ENCODE measurements at regions not wholly inside any gene's neighbourhood (a gene's known extent, or its start where the extent isn't known, plus 50 kb on each side); places are given as distances from the start of the nearest gene placed in this dataset.

- H3K36me3 ChIP-seq (ENCODE audit: control insufficient read depth in 2 of 2, extremely low read depth in 1 of 2, insufficient read depth in 1 of 2, low read length in 1 of 2), result no peaks in the 10 kb centered on the region
- no peaks in the 10 kb centered on the region for H3K27me3 ChIP-seq (replicated peaks in 1 of 2; ENCODE audit: control insufficient read depth in 2 of 2, extremely low read depth in 1 of 2, insufficient read depth in 2 of 2, low read length in 1 of 2)
- H3K4me1 Mint-ChIP-seq, result no peaks in the 10 kb centered on the region
- no peaks in the 10 kb centered on the region for H3K4me1 ChIP-seq (ENCODE audit: control insufficient read depth in 1 of 2, extremely low read depth in 1 of 2, insufficient read depth in 2 of 2, low read length in 2 of 2)
- ChIA-PET POLR2A (no interaction called here), CTCF (no interaction called here)
- H3K27ac Mint-ChIP-seq, result no peak overlapping the region
- no peaks in the 10 kb centered on the region for H3K36me3 Mint-ChIP-seq
- no peaks in the 10 kb centered on the region for H3K9me3 Mint-ChIP-seq
- H3K9me3 ChIP-seq, result no peaks in the 10 kb centered on the region
- H3K4me3 Mint-ChIP-seq, result no peak overlapping the region
- no peak overlapping the region for H3K27ac ChIP-seq (ENCODE audit: low read length)
- WGBS (ENCODE audit: insufficient coverage), result no CpG with 5 or more reads among the region's 4 CpGs
- H3K4me3 ChIP-seq (ENCODE audit: control insufficient read depth in 1 of 2, extremely low read depth in 1 of 2, low read length in 1 of 2), result no peak overlapping the region
- no peak for DNase-seq
- no peak for ATAC-seq (replicated peaks in 1 of 4)
- H3K27me3 Mint-ChIP-seq, result peaks cover 5 to 15% of the 10 kb centered on the region in 2 donors
These were observed 124.7 kb upstream of the SLCO6A1 start for GRCh38 chr5:102623329-102624065.

GRCh38 chr5:102624405-102624804, 125.6 kb upstream of the SLCO6A1 start:
- H3K9me3 ChIP-seq, result no peaks in the 10 kb centered on the region
- H3K4me3 Mint-ChIP-seq, result no peak overlapping the region
- no peaks in the 10 kb centered on the region for H3K4me1 Mint-ChIP-seq
- H3K27me3 ChIP-seq (replicated peaks in 1 of 2; ENCODE audit: control insufficient read depth in 2 of 2, extremely low read depth in 1 of 2, insufficient read depth in 2 of 2, low read length in 1 of 2), result no peaks in the 10 kb centered on the region
- no peaks in the 10 kb centered on the region for H3K36me3 ChIP-seq (ENCODE audit: control insufficient read depth in 2 of 2, extremely low read depth in 1 of 2, insufficient read depth in 1 of 2, low read length in 1 of 2)
- no peak for ATAC-seq (replicated peaks in 1 of 4)
- ChIA-PET POLR2A (no interaction called here), CTCF (no interaction called here)
- WGBS (ENCODE audit: insufficient coverage), result 93% methylated on average over 4 of the region's 6 CpGs
- H3K27me3 Mint-ChIP-seq, result peaks cover 5 to 13% of the 10 kb centered on the region in 2 donors
- no peaks in the 10 kb centered on the region for H3K36me3 Mint-ChIP-seq
- no peaks in the 10 kb centered on the region for H3K4me1 ChIP-seq (ENCODE audit: control insufficient read depth in 1 of 2, extremely low read depth in 1 of 2, insufficient read depth in 2 of 2, low read length in 2 of 2)
- H3K27ac Mint-ChIP-seq, result no peak overlapping the region
- DNase-seq, result no peak
- no peak overlapping the region for H3K27ac ChIP-seq (ENCODE audit: low read length)
- no peaks in the 10 kb centered on the region for H3K9me3 Mint-ChIP-seq
- H3K4me3 ChIP-seq (ENCODE audit: control insufficient read depth in 1 of 2, extremely low read depth in 1 of 2, low read length in 1 of 2), result no peak overlapping the region

- no peaks in the 10 kb centered on the region for H3K4me1 Mint-ChIP-seq
- Histone ChIP-seq H3K27me3 (replicated peaks in 1 of 2; ENCODE audit: control insufficient read depth in 2 of 2, extremely low read depth in 1 of 2, insufficient read depth in 2 of 2, low read length in 1 of 2) (no peaks in the 10 kb centered on the region), H3K4me3 (ENCODE audit: control insufficient read depth in 1 of 2, extremely low read depth in 1 of 2, low read length in 1 of 2) (no peak overlapping the region), H3K4me1 (ENCODE audit: control insufficient read depth in 1 of 2, extremely low read depth in 1 of 2, insufficient read depth in 2 of 2, low read length in 2 of 2) (no peaks in the 10 kb centered on the region), H3K36me3 (ENCODE audit: control insufficient read depth in 2 of 2, extremely low read depth in 1 of 2, insufficient read depth in 1 of 2, low read length in 1 of 2) (no peaks in the 10 kb centered on the region), H3K9me3 (no peaks in the 10 kb centered on the region), H3K27ac (ENCODE audit: low read length) (no peak overlapping the region)
- no peaks in the 10 kb centered on the region for H3K9me3 Mint-ChIP-seq
- POLR2A ChIA-PET, result interaction anchor here in 1 of 2 donors (0.6 kb wide), 1 partner anchor 671 kb away, joined by 3 read pairs; no protein-coding TSS in a partner anchor
- peaks cover 9 to 10% of the 10 kb centered on the region in 2 donors for H3K27me3 Mint-ChIP-seq
- no peaks in the 10 kb centered on the region for H3K36me3 Mint-ChIP-seq
- H3K4me3 Mint-ChIP-seq, result no peak overlapping the region
- DNase-seq, result no peak
- H3K27ac Mint-ChIP-seq, result no peak overlapping the region
- CTCF ChIA-PET, result interaction anchor here in 1 of 2 donors (0.6 kb wide), 1 partner anchor 115 kb away, joined by 3 read pairs; no protein-coding TSS in a partner anchor
- no peak for ATAC-seq (replicated peaks in 1 of 4)
These were observed 126.7 kb upstream of the SLCO6A1 start for GRCh38 chr5:102625468-102625867.

- H3K4me1 ChIP-seq (ENCODE audit: control insufficient read depth in 1 of 2, extremely low read depth in 1 of 2, insufficient read depth in 2 of 2, low read length in 2 of 2), result no peaks in the 10 kb centered on the region
- Mint-ChIP-seq H3K27ac (no peak overlapping the region), H3K4me1 (no peaks in the 10 kb centered on the region), H3K9me3 (no peaks in the 10 kb centered on the region), H3K36me3 (no peaks in the 10 kb centered on the region), H3K27me3 (peaks cover 9 to 12% of the 10 kb centered on the region in 2 donors), H3K4me3 (no peak overlapping the region)
- no peaks in the 10 kb centered on the region for H3K27me3 ChIP-seq (replicated peaks in 1 of 2; ENCODE audit: control insufficient read depth in 2 of 2, extremely low read depth in 1 of 2, insufficient read depth in 2 of 2, low read length in 1 of 2)
- no peak overlapping the region for H3K4me3 ChIP-seq (ENCODE audit: control insufficient read depth in 1 of 2, extremely low read depth in 1 of 2, low read length in 1 of 2)
- WGBS (ENCODE audit: insufficient coverage), result no CpG with 5 or more reads among the region's 3 CpGs
- no peak for ATAC-seq (replicated peaks in 1 of 4)
- ChIA-PET CTCF (interaction anchor here in 1 of 2 donors (0.6 kb wide), 1 partner anchor 116 kb away, joined by 3 read pairs; no protein-coding TSS in a partner anchor), POLR2A (interaction anchor here in 1 of 2 donors (0.6 kb wide), 1 partner anchor 670 kb away, joined by 3 read pairs; no protein-coding TSS in a partner anchor)
- no peak for DNase-seq
- H3K9me3 ChIP-seq, result no peaks in the 10 kb centered on the region
- H3K27ac ChIP-seq (ENCODE audit: low read length), result no peak overlapping the region
- H3K36me3 ChIP-seq (ENCODE audit: control insufficient read depth in 2 of 2, extremely low read depth in 1 of 2, insufficient read depth in 1 of 2, low read length in 1 of 2), result no peaks in the 10 kb centered on the region
These were observed 127.1 kb upstream of the SLCO6A1 start for GRCh38 chr5:102625928-102626327.

- Histone ChIP-seq H3K36me3 (ENCODE audit: control insufficient read depth in 2 of 2, extremely low read depth in 1 of 2, insufficient read depth in 1 of 2, low read length in 1 of 2) (no peaks in the 10 kb centered on the region), H3K9me3 (no peaks in the 10 kb centered on the region), H3K4me3 (ENCODE audit: control insufficient read depth in 1 of 2, extremely low read depth in 1 of 2, low read length in 1 of 2) (no peak overlapping the region), H3K4me1 (ENCODE audit: control insufficient read depth in 1 of 2, extremely low read depth in 1 of 2, insufficient read depth in 2 of 2, low read length in 2 of 2) (no peaks in the 10 kb centered on the region), H3K27ac (ENCODE audit: low read length) (no peak overlapping the region), H3K27me3 (replicated peaks in 1 of 2; ENCODE audit: control insufficient read depth in 2 of 2, extremely low read depth in 1 of 2, insufficient read depth in 2 of 2, low read length in 1 of 2) (no peaks in the 10 kb centered on the region)
- peaks cover 0 to 7% (median 2%) of the 10 kb centered on the region in 3 donors for H3K9me3 Mint-ChIP-seq
- CTCF ChIA-PET, result no interaction called here
- POLR2A ChIA-PET, result no interaction called here
- no peaks in the 10 kb centered on the region for H3K4me1 Mint-ChIP-seq
- H3K4me3 Mint-ChIP-seq, result no peak overlapping the region
- DNase-seq, result no peak
- no peak overlapping the region for H3K27ac Mint-ChIP-seq
- peaks cover 14 to 15% of the 10 kb centered on the region in 2 donors for H3K27me3 Mint-ChIP-seq
- no peak for ATAC-seq (replicated peaks in 1 of 4)
- no peaks in the 10 kb centered on the region for H3K36me3 Mint-ChIP-seq
These were observed 127.8 kb upstream of the PAM start for GRCh38 chr5:102627315-102627714.

GRCh38 chr5:102628441-102629175, 126.5 kb upstream of the PAM start:
- no peaks in the 10 kb centered on the region for H3K9me3 ChIP-seq
- 26% methylated on average over 2 of the region's 3 CpGs for WGBS (ENCODE audit: insufficient coverage)
- DNase-seq (no peak), ATAC-seq (replicated peaks in 1 of 4) (no peak)
- no peak overlapping the region for H3K4me3 ChIP-seq (ENCODE audit: control insufficient read depth in 1 of 2, extremely low read depth in 1 of 2, low read length in 1 of 2)
- ChIA-PET CTCF (no interaction called here), POLR2A (no interaction called here)
- H3K4me1 Mint-ChIP-seq, result no peaks in the 10 kb centered on the region
- H3K36me3 ChIP-seq (ENCODE audit: control insufficient read depth in 2 of 2, extremely low read depth in 1 of 2, insufficient read depth in 1 of 2, low read length in 1 of 2), result no peaks in the 10 kb centered on the region
- H3K27me3 ChIP-seq (replicated peaks in 1 of 2; ENCODE audit: control insufficient read depth in 2 of 2, extremely low read depth in 1 of 2, insufficient read depth in 2 of 2, low read length in 1 of 2), result no peaks in the 10 kb centered on the region
- peaks cover 10 to 18% of the 10 kb centered on the region in 2 donors for H3K27me3 Mint-ChIP-seq
- H3K4me3 Mint-ChIP-seq, result no peak overlapping the region
- H3K9me3 Mint-ChIP-seq, result peaks cover 0 to 12% (median 4%) of the 10 kb centered on the region in 3 donors
- H3K36me3 Mint-ChIP-seq, result no peaks in the 10 kb centered on the region
- no peaks in the 10 kb centered on the region for H3K4me1 ChIP-seq (ENCODE audit: control insufficient read depth in 1 of 2, extremely low read depth in 1 of 2, insufficient read depth in 2 of 2, low read length in 2 of 2)
- no peak overlapping the region for H3K27ac Mint-ChIP-seq
- H3K27ac ChIP-seq (ENCODE audit: low read length), result no peak overlapping the region

All from T-cell (primary cell).